Fibroblast of pulmonary artery (primary cell): ENCODE measurements at regions not wholly inside any gene's neighbourhood (a gene's known extent, or its start where the extent isn't known, plus 50 kb on each side); places are given as distances from the start of the nearest gene placed in this dataset.

Experiments
- DNase-seq: peaks from one replicate; pipeline ENCODE4 v3.0.0-alpha.2; 2010; ENCODE audit warnings: low read depth
- H3K4me3 ChIP-seq: replicated peaks from 2 replicates; pipeline ENCODE4 v1.5.1; 2011; ENCODE audit warnings: low read depth, mild to moderate bottlenecking, control low read depth, low read length, moderate library complexity
- TF ChIP-seq, protein P1 (sequence below): IDR thresholded peaks from 2 replicates; pipeline ENCODE4 v1.5.1; 2011; ENCODE audit warnings: mild to moderate bottlenecking, control low read depth, low read length, inconsistent platforms; ENCODE audit errors: missing control alignments

DNA sequence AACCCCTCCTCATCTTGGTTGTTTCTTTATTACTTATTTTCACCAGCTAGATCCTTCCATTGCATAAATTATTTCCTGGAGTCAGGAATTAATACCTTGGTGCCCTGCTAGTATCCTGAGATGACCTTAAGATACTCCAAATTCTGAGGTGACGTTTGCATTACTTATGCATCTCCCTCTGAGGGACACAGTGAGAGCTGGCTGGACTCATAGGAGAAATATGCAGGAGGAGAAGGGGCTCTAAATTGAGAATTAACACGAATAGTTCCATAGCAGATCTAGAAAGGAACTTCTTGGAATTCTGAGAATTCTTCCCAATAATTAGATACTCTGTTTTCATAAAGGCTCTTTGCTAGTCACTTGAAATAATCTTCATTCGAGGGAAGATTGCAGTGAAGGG lies 310.6 kb upstream of the ZEB2 start:
- DNase-seq, result no peak
- H3K4me3 ChIP-seq, result no peak overlapping the region
- TF ChIP-seq, protein P1, sequence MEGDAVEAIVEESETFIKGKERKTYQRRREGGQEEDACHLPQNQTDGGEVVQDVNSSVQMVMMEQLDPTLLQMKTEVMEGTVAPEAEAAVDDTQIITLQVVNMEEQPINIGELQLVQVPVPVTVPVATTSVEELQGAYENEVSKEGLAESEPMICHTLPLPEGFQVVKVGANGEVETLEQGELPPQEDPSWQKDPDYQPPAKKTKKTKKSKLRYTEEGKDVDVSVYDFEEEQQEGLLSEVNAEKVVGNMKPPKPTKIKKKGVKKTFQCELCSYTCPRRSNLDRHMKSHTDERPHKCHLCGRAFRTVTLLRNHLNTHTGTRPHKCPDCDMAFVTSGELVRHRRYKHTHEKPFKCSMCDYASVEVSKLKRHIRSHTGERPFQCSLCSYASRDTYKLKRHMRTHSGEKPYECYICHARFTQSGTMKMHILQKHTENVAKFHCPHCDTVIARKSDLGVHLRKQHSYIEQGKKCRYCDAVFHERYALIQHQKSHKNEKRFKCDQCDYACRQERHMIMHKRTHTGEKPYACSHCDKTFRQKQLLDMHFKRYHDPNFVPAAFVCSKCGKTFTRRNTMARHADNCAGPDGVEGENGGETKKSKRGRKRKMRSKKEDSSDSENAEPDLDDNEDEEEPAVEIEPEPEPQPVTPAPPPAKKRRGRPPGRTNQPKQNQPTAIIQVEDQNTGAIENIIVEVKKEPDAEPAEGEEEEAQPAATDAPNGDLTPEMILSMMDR, result no peak

DNA sequence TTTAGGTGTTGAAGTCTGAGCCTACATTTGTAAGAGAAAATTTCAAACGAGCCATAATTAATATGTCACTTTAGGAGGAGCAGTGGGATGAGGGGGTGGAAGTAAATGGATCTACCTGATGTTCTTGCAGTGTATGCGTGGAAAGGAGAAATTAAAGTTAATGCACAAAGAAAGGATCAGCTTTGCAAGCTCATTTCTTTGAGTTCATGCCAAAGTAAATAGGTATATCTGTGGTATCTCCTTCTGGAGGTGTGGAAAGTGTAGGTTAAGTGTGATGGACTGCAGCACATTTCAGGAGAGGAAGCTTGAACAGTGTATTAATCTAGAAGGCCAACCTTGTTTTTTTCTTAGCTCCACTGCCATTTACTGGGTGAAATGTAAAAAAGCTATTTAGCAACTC lies 307.5 kb upstream of the ZEB2 start:
- TF ChIP-seq, protein P1, result no peak
- no peak for DNase-seq
- H3K4me3 ChIP-seq, result no peak overlapping the region

- no peak overlapping the region for H3K4me3 ChIP-seq
- TF ChIP-seq, protein P1, result no peak
- DNase-seq, result no peak
Measured at GRCh38 chr2:144826105-144826504, 306.2 kb upstream of the ZEB2 start.

GRCh38 chr2:144825331-144826020 lies 305.6 kb upstream of the ZEB2 start:
- H3K4me3 ChIP-seq, result no peak overlapping the region
- TF ChIP-seq, protein P1, result no peak
- no peak for DNase-seq

GRCh38 chr2:144824306-144825080 lies 304.6 kb upstream of the ZEB2 start:
- no peak overlapping the region for H3K4me3 ChIP-seq
- DNase-seq, result no peak
- TF ChIP-seq, protein P1, result no peak

DNA sequence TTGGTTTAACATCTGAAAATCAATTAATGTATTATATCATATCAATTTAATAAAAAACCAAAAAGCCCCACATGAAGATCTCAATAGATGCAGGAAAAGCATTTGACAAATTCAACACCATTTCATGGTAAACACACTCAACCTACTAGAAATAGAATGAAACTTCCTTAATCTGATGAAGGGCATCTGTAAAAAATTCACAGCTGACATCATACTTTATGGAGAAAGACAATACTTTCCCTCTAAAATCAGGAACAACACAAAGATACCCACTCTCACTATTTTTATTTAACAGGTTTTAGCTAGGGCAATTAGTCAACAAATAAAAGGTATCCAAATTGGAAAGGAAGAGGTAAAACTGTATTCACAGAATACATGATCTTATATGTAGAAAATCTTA lies 303.0 kb upstream of the ZEB2 start:
- no peak for DNase-seq
- TF ChIP-seq, protein P1, result no peak

More for the DNA sequence above, 303.0 kb upstream of the ZEB2 start:
- H3K4me3 ChIP-seq, result no peak overlapping the region
